Ovary (tissue), 3 donors: ENCODE measurements at regions not wholly inside any gene's neighbourhood (a gene's known extent, or its start where the extent isn't known, plus 50 kb on each side); places are given as distances from the start of the nearest gene placed in this dataset.

ENCODE experiments used
- EP300 ChIP-seq: sonication (generic); formaldehyde crosslinking; IDR thresholded peaks from one replicate; pipeline ENCODE4 v1.6.1; 2017; ENCODE audit warnings: antibody characterized with exemption
- TF ChIP-seq, protein P1 (sequence below), 3 donors: fragments of 450-650 bp in 2 of 3; fragments of 200-600 bp in 1 of 3; IDR thresholded peaks; one replicate each; pipeline versions ENCODE4 v1.5.1 to v1.8.0; 2016 to 2022; ENCODE audit warnings: antibody characterized with exemption in 3 of 3, mild to moderate bottlenecking in 1 of 3
- donor health status: DM: no; HTN: no; CAD: no.

DNA sequence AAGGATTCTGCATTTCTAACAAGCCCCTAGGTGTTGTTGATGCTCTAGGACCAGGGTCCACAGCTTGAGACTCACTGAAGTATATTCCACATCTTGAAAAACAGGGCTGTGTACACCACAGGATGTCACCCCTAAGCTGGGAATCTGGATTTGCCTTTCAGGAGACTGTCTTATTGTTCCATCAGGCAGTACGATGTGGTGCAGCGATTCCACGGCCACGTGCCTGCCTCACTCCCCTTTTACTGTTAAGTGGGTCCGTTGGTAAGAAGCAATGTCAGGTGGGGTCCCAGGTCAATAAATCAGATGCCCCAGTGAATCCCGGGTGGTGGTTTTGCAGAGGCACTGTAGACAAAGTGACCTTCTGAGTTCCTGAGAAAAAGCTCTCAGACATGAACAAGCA lies 470.7 kb downstream of the HS3ST3B1 start:
- TF ChIP-seq EP300: no peak
- TF ChIP-seq, protein P1, sequence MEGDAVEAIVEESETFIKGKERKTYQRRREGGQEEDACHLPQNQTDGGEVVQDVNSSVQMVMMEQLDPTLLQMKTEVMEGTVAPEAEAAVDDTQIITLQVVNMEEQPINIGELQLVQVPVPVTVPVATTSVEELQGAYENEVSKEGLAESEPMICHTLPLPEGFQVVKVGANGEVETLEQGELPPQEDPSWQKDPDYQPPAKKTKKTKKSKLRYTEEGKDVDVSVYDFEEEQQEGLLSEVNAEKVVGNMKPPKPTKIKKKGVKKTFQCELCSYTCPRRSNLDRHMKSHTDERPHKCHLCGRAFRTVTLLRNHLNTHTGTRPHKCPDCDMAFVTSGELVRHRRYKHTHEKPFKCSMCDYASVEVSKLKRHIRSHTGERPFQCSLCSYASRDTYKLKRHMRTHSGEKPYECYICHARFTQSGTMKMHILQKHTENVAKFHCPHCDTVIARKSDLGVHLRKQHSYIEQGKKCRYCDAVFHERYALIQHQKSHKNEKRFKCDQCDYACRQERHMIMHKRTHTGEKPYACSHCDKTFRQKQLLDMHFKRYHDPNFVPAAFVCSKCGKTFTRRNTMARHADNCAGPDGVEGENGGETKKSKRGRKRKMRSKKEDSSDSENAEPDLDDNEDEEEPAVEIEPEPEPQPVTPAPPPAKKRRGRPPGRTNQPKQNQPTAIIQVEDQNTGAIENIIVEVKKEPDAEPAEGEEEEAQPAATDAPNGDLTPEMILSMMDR (IDR thresholded peaks at IDR 0.05): no peak
